A549 (cell line): ENCODE measurements at regions not wholly inside any gene's neighbourhood (a gene's known extent, or its start where the extent isn't known, plus 50 kb on each side); places are given as distances from the start of the nearest gene placed in this dataset.

Experiments used
- ATAC-seq, 2 experiments: fragments of 200-7000 bp in 1 of 2; fragments of >200 bp in 1 of 2; cut with Nextera tagmentation in 1 of 2; cut with Tn5 transposase in 1 of 2; 3 replicates each; pipeline versions ENCODE4 v1.8.0 to v1.9.1; 2018 to 2020; ENCODE audit warnings: mild to moderate bottlenecking in 1 of 2, moderate library complexity in 1 of 2
- CTCF ChIA-PET: fragments of 300-600 bp; sonication (Branson Sonifier 250); formaldehyde crosslinking; extraction: SDS; loops from one replicate; lab custom pipeline; 2021; ENCODE audit warnings: antibody characterized with exemption, inconsistent platforms; lab: Yijun Ruan, JAX
- POLR2A ChIA-PET: fragments of 350-600 bp; formaldehyde crosslinking; extraction: SDS; loops from one replicate; lab custom pipeline; 2021; ENCODE audit warnings: antibody characterized with exemption, inconsistent platforms; lab: Yijun Ruan, JAX
- DNase-seq, 2 experiments: peaks; one replicate each; pipeline versions ENCODE4 v3.0.0 to v3.0.0-alpha.2; 2011 to 2016; ENCODE audit warnings: low read depth in 1 of 2, low spot score in 1 of 2
- FAIRE-seq: peaks from 2 replicates; lab custom pipeline; 2011; peaks lifted over from hg19 to GRCh38; lab: Jason Lieb, UNC
- H3K27ac ChIP-seq, 2 experiments: fragments of >200 bp; sonication (Bioruptor Twin); formaldehyde crosslinking; 3 replicates each; pipeline ENCODE4 v1.5.1; 2016 to 2017
- H3K4me1 ChIP-seq: fragments of >200 bp; sonication (Bioruptor Twin); formaldehyde crosslinking; 3 replicates; pipeline ENCODE4 v1.6.1; 2016
- H3K4me2 ChIP-seq: fragments of >200 bp; sonication (Bioruptor Twin); formaldehyde crosslinking; 3 replicates; pipeline ENCODE4 v1.6.1; 2016
- H3K4me3 ChIP-seq: fragments of >200 bp; sonication (Bioruptor Twin); formaldehyde crosslinking; 3 replicates; pipeline ENCODE4 v1.5.1; 2016
- H3K9me3 ChIP-seq: fragments of >200 bp; sonication (Bioruptor Twin); formaldehyde crosslinking; 3 replicates; pipeline ENCODE4 v1.6.1; 2016
- ATOH8 ChIP-seq: fragments of 250-450 bp; sonication (Bioruptor Pico); IDR thresholded peaks from 2 replicates; pipeline ENCODE4 v1.5.0; 2020; ENCODE audit warnings: low read depth, mild to moderate bottlenecking, moderate library complexity
- CBX8 ChIP-seq: fragments of 200-600 bp; sonication (generic); IDR thresholded peaks from 2 replicates; pipeline ENCODE4 v1.6.1; 2016
- CEBPB ChIP-seq, 2 experiments: fragments of >200 bp in 1 of 2; sonication (Bioruptor Twin) in 1 of 2; formaldehyde crosslinking in 1 of 2; IDR thresholded peaks; 2 replicates each; pipeline ENCODE4 v1.6.1; 2012 to 2016
- CHD4 ChIP-seq: fragments of 200-600 bp; sonication (generic); IDR thresholded peaks from 2 replicates; pipeline ENCODE4 v1.6.1; 2016; ENCODE audit warnings: antibody characterized with exemption, mild to moderate bottlenecking, borderline replicate concordance
- EHMT2 ChIP-seq: fragments of 200-600 bp; sonication (generic); IDR thresholded peaks from 2 replicates; pipeline ENCODE4 v1.6.1; 2016; ENCODE audit warnings: antibody characterized with exemption, low read depth, mild to moderate bottlenecking, moderate library complexity
- GATA3 ChIP-seq: IDR thresholded peaks from 2 replicates; pipeline ENCODE4 v1.6.1; 2012; ENCODE audit warnings: borderline replicate concordance
- HES2 ChIP-seq: fragments of >200 bp; sonication (Bioruptor Twin); formaldehyde crosslinking; IDR thresholded peaks from 2 replicates; pipeline ENCODE4 v1.6.1; 2016
- HOXA7 ChIP-seq: fragments of 250-450 bp; sonication (Bioruptor Pico); IDR thresholded peaks from 2 replicates; pipeline ENCODE4 v1.5.0; 2020; ENCODE audit warnings: mild to moderate bottlenecking, moderate library complexity
- KDM5A ChIP-seq: fragments of 200-600 bp; sonication (generic); IDR thresholded peaks from 2 replicates; pipeline ENCODE4 v1.6.1; 2016; ENCODE audit warnings: antibody characterized with exemption, mild to moderate bottlenecking
- MAZ ChIP-seq: fragments of 150-350 bp; IDR thresholded peaks from 2 replicates; pipeline ENCODE4 v1.6.1; 2014; ENCODE audit warnings: antibody characterized with exemption, low read depth, low read length, borderline replicate concordance
- NFE2L2 ChIP-seq: fragments of 150-350 bp; conservative IDR thresholded peaks from 2 replicates; pipeline ENCODE4 v1.6.1; 2014; ENCODE audit warnings: low read length
- NR3C1 ChIP-seq: fragments of >200 bp; sonication (Bioruptor Twin); formaldehyde crosslinking; IDR thresholded peaks from 3 replicates; pipeline ENCODE4 v1.6.1; 2017
- PHF8 ChIP-seq: fragments of 200-600 bp; sonication (generic); IDR thresholded peaks from 2 replicates; pipeline ENCODE4 v1.6.1; 2016; ENCODE audit warnings: low read depth, mild to moderate bottlenecking, antibody characterized with exemption, moderate library complexity, borderline replicate concordance
- POLR2A ChIP-seq: IDR thresholded peaks from 2 replicates; pipeline ENCODE4 v1.6.1; 2012; ENCODE audit warnings: mild to moderate bottlenecking, low read length
- POLR2AphosphoS2 ChIP-seq: conservative IDR thresholded peaks from 2 replicates; pipeline ENCODE4 v1.6.1; 2012; ENCODE audit warnings: low read length, improper control_type of control experiment, inconsistent platforms
- RCOR1 ChIP-seq: fragments of 150-350 bp; IDR thresholded peaks from 2 replicates; pipeline ENCODE4 v1.6.1; 2014; ENCODE audit warnings: antibody characterized with exemption, low read length, low read depth
- RNF2 ChIP-seq: fragments of 200-600 bp; sonication (generic); IDR thresholded peaks from 2 replicates; pipeline ENCODE4 v1.6.1; 2016; ENCODE audit warnings: low read depth, mild to moderate bottlenecking, antibody characterized with exemption, moderate library complexity, borderline replicate concordance
- TFCP2L1 ChIP-seq: fragments of 250-450 bp; sonication (Bioruptor Pico); IDR thresholded peaks from 2 replicates; pipeline ENCODE4 v1.5.0; 2021; ENCODE audit warnings: mild to moderate bottlenecking
- TP53 ChIP-seq: fragments of 250-450 bp; sonication (Bioruptor Pico); IDR thresholded peaks from 2 replicates; pipeline ENCODE4 v1.5.0; 2021; ENCODE audit warnings: mild to moderate bottlenecking, moderate library complexity
- ZC3H11A ChIP-seq: fragments of 450-650 bp; IDR thresholded peaks from 2 replicates; pipeline ENCODE4 v1.6.1; 2014; ENCODE audit warnings: antibody characterized with exemption, mild to moderate bottlenecking
- ZSCAN20 ChIP-seq: fragments of 250-450 bp; sonication (Bioruptor Pico); IDR thresholded peaks from 2 replicates; pipeline ENCODE4 v1.8.0; 2022; ENCODE audit warnings: mild to moderate bottlenecking, moderate library complexity
- WGBS: methylation state at CpG from one replicate; pipeline ENCODE4 v1.1.6; 2017; ENCODE audit errors: missing lambda C conversion rate; 5-methylcytosine and 5-hydroxymethylcytosine counted together
- TF ChIP-seq, protein P1 (sequence below): IDR thresholded peaks from 2 replicates; pipeline ENCODE4 v1.6.1; 2012; ENCODE audit warnings: low read depth, borderline replicate concordance
- TF ChIP-seq, protein P2 (sequence below): fragments of 150-350 bp; IDR thresholded peaks from 2 replicates; pipeline ENCODE4 v1.6.1; 2014; ENCODE audit warnings: low read depth, mild to moderate bottlenecking, low read length
- TF ChIP-seq, protein P3 (sequence below): IDR thresholded peaks from 2 replicates; pipeline ENCODE4 v1.6.1; 2012

DNA sequence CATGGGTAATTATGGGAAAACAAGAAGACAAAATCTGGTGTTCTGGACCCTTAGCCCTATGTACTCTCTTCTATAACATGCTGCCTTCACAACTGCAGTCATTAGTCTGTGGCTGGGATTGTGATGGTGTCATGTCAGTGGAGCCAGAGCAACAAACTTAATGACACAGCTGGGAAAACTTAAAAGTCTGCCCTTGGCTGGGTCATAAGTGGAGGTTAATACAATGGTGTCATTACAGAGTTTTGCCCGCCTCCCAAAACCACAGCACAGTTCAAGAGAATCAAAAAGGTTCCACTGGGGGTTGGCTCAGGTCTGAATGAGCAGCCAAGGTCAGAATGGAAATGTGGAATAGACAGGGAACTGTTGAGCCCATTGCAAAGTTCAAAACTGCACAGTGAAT is 455.7 kb upstream of the PIK3C3 start:
- CTCF ChIA-PET = no interaction called here
- no peak overlapping the region for H3K27ac ChIP-seq
- no peak for FAIRE-seq
- no peaks in the 10 kb centered on the region for H3K9me3 ChIP-seq
- ATAC-seq = no peak
- no peaks in the 10 kb centered on the region for H3K4me1 ChIP-seq
- TF ChIP-seq KDM5A = no peak
- TF ChIP-seq CHD4 = no peak
- no peak for TF ChIP-seq POLR2A
- no peak for TF ChIP-seq POLR2AphosphoS2
- TF ChIP-seq GATA3 = no peak
- no peak for TF ChIP-seq TFCP2L1
- no peak for TF ChIP-seq CEBPB (IDR thresholded peaks at IDR 0.05)
- TF ChIP-seq RNF2 = no peak
- no peak for TF ChIP-seq MAZ
- TF ChIP-seq, protein P1, sequence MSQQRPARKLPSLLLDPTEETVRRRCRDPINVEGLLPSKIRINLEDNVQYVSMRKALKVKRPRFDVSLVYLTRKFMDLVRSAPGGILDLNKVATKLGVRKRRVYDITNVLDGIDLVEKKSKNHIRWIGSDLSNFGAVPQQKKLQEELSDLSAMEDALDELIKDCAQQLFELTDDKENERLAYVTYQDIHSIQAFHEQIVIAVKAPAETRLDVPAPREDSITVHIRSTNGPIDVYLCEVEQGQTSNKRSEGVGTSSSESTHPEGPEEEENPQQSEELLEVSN = no peak
- DNase-seq = no peak
- H3K4me2 ChIP-seq = no peak overlapping the region
- no peak overlapping the region for H3K4me3 ChIP-seq
- POLR2A ChIA-PET = no interaction called here
- WGBS = 0% methylated on average over 1 of the region's 1 CpG

DNA sequence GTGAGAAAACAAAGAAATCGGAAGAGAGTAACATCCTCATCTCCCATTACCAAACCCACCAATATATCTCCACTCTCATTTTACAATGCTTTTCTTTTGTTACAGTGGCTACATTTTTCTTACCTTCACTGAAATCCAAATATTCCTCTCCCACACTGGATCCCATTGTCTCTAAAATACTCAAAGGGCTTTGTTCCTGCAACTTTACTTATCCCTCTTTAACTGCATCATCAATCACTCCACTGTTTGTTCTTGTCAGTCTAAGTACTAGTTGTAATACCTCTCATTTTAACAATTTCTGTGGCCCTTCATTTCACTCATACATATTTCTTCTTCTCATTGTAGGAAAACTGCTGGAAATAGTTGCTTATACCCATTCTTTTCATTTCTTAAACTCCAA is 464.2 kb upstream of the PIK3C3 start:
- no peak for TF ChIP-seq NR3C1
- no peak for TF ChIP-seq TP53 (CRISPR knock-in tag)
- TF ChIP-seq NFE2L2 = no peak
- no peak for TF ChIP-seq EHMT2
- TF ChIP-seq TFCP2L1 = no peak
- TF ChIP-seq, protein P2, sequence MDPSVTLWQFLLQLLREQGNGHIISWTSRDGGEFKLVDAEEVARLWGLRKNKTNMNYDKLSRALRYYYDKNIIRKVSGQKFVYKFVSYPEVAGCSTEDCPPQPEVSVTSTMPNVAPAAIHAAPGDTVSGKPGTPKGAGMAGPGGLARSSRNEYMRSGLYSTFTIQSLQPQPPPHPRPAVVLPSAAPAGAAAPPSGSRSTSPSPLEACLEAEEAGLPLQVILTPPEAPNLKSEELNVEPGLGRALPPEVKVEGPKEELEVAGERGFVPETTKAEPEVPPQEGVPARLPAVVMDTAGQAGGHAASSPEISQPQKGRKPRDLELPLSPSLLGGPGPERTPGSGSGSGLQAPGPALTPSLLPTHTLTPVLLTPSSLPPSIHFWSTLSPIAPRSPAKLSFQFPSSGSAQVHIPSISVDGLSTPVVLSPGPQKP = no peak
- no peak for TF ChIP-seq HOXA7
- TF ChIP-seq PHF8 = no peak
- TF ChIP-seq ATOH8 = no peak
- TF ChIP-seq, protein P3, sequence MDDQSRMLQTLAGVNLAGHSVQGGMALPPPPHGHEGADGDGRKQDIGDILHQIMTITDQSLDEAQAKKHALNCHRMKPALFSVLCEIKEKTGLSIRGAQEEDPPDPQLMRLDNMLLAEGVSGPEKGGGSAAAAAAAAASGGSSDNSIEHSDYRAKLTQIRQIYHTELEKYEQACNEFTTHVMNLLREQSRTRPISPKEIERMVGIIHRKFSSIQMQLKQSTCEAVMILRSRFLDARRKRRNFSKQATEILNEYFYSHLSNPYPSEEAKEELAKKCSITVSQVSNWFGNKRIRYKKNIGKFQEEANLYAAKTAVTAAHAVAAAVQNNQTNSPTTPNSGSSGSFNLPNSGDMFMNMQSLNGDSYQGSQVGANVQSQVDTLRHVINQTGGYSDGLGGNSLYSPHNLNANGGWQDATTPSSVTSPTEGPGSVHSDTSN = no peak
- no peak for TF ChIP-seq HES2
- TF ChIP-seq RCOR1 = no peak
- no peak for TF ChIP-seq POLR2A
- TF ChIP-seq CBX8 = no peak
- no peak for TF ChIP-seq ZSCAN20 (CRISPR knock-in tag)
- no peak for TF ChIP-seq ZC3H11A
- ChIA-PET POLR2A (no interaction called here), CTCF (no interaction called here)
- ATAC-seq = no peak
- no peak for FAIRE-seq
- Histone ChIP-seq H3K4me1 (no peaks in the 10 kb centered on the region), H3K4me2 (no peak overlapping the region), H3K27ac (no peak overlapping the region), H3K9me3 (no peaks in the 10 kb centered on the region), H3K4me3 (no peak overlapping the region)
- DNase-seq = no peak
- 40% methylated on average over 1 of the region's 1 CpG for WGBS
